Colon (tissue), 2 donors: ENCODE measurements at regions not wholly inside any gene's neighbourhood (a gene's known extent, or its start where the extent isn't known, plus 50 kb on each side); places are given as distances from the start of the nearest gene placed in this dataset.
"Not testable (repeated sequence)": the region's sequence is repeated elsewhere in the genome, so short reads cannot be mapped to it uniquely, and the experiment has no call there.

Experiments
- FAIRE-seq: peaks from 2 replicates; lab custom pipeline; 2012; peaks lifted over from hg19 to GRCh38; lab: Jason Lieb, UNC
- donor health status: control.
- donor health status: control.

DNA sequence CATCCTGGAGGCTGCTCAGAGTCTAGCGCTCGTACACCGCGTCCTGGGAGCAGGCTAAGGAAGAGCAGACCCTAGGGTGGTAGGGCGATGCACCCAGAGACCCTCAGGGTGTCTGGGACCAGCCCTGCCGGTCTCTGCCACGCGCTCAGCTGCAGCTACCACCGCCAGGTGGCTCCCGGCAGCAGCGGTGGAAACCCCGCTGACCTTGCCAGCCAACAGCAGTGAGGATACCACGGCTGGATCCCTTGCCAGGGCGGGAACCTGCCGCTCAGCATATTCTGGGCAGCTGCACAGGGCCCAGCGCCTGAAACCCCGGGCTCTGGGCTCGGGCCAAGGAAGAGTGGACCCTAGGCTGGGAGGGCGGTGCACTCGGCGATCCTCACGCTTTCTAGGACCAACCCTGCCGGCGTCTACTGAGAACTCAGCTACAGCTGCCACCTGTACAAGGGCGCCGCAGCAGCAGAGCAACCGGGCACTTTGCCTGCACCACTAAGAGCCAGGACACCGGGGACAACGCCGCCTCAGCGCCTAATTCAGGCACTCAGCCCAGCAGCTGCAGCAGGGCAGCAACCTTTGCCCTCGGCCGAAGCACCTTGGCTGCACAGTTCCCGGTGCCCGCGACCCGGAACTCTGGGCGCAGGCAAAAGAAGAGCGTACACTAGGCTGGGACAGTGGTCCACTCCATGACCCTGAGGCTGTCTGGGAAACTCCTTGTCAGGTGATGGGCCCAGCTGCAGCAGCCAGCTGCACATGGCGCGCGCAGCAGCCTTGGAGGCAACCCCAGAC is 80.8 kb downstream of the POTEB2 start:
- not testable (repeated sequence) for FAIRE-seq

DNA sequence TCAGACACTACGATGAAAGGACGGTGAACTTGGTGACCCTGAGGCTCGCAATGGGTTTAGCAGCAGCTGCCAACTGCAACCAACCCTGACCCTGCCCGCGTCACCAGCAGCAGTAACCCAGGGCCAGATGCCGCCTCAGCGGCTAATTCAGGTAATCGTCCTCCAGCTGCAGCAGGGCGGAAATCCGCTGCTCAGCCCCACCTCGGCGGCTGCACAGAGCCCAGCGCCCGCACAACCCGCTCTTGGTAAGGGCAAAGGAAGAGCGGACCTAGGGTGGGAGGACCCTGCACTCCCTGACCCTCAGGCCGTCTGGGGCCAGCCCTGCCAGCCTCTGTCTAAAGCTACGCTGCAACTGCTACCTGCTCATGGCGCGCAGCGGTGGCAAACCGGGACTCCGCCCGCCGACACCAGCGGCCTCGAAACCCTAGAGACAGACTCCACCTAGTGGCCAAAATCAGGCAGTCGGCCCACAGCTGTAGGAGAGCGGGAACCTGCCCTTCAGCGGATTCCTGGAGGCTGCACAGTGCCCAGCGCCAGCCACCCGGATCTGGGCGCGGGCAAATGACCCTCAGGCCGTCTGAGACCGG is 82.4 kb downstream of the POTEB2 start:
- not testable (repeated sequence) for FAIRE-seq

DNA sequence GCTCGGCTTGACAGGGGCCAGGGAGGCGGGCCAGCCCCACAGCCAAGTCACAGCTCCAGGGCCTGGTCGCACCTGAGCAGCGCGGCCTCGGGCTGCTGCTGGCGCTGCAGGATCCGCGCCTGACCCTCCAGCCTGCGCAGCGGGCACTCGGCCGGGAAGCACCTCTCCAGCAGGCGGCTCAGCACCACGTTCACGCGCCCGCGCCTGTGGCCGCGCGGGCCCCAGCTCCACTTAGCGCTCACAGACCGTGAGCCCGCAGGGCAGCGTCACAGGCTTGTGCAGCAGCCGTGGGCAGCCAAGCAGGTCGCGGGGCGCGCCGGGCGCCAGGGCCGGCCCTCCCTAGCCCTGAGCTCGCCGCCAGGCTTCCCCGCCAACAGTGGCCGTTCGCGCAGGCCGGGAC is 90.7 kb downstream of the POTEB2 start:
- not testable (repeated sequence) for FAIRE-seq

DNA sequence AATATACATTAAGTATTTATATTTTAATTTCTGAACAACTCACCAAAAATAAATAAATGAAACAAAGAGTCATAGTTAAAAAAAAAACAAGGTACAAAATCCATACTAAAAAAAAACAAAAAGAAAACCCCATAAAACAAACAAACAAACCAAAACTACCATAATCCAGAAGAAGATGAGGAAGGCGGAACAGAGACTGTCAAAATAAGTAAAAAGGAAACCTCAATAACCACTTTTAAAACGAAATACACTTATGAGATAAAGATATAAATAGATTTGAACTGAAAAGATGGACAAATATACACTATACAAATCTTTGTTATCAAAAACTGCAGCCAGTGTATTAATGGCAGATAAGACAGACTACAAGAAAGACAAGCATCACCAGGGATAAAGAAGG is 98.2 kb downstream of the POTEB2 start:
- not testable (repeated sequence) for FAIRE-seq

DNA sequence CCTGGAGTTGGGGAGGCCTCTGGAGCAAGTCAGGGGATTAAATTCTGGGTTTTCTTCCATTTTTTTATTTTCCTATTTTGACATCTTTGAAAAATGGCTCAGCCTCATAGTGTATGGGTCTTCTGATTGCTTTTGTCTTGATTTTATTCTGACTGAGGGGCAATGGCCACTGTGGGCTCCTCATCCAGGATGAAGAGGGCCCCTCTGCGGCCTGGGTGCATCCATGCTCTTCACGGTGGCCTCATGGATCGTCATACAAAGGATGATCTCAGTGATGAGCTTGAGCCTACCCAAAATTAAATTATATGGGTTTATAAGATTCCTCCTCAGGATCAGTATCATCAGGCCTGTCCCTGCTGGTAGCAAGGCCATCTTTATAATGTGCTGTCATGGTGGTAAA is 103.7 kb downstream of the POTEB2 start:
- FAIRE-seq: not testable (repeated sequence)

DNA sequence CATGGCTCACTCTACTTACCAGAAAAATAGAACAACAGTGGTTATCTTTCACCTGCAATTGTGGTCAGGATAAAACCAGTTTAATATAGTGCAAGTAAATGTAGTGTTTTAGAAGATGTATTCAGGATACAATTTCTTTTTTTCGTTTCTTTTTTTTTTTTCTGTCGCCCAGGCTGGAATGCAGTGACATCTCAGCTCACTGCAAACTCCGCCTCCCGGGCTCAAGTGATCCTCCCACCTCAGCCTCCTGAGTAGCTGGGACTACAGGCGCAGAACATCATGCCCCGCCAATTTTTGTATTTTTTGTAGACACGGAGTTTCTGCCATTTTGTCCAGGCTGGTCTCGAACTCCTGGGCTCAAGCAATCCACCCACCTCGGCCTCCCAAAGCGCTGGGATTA is 109.7 kb downstream of the POTEB2 start:
- FAIRE-seq: not testable (repeated sequence)

DNA sequence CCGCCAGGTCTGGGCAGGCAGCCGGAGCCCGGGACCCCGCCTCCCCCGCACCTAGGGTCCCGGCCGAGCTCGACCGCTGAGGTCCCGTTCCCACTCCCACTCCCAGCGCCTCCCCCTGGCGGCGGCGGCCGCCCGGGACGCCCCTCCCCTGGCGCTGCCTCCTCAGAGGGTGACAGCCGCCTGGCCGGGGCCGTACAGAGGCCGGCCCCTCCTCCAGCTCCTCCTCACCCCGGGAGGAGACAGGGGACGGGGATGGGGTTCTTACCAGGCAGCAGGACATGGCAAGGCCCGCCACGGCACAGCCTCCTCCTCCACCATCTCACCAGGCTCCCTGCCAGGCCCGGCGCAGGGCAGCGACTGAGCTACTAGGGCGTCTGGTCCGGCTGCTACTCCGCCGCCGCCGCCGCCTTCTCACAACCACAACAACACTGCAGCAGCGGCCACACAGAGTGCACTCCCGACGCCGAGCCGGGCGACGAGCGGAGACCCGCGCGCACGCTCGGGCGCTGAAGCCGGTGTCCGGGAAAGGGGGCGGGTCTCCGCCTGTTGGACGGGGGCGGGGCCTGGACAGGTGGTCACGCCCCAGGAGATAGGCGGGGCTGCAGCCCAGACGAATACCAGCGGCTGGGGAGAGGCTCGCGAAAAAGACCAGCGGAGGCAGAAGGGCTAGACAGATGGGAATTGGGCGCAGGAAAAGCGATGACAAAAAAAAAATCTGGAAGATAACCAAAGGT is 110.3 kb downstream of the POTEB2 start:
- FAIRE-seq: not testable (repeated sequence)

DNA sequence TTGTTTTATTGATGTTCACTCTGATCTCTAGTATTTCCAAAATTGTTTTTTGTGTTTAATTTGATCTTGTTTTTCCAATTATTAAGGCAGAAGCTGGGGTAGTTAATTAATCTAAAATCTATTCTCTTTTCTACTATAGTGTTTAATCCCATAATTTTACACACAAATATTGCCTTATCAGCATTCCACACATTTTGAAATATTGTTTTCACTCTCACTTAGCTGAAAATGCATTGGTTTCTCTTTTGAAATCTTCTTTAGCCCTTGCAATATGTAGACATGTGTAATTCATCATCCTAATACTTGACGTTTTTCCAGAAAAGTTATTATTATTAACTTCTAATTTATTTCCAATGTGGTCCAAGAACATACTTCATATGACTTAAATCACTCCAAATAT is 132.6 kb downstream of the POTEB2 start:
- peak; percentile 55 for FAIRE-seq
